Erythroblast (primary cell): ENCODE measurements at regions not wholly inside any gene's neighbourhood (a gene's known extent, or its start where the extent isn't known, plus 50 kb on each side); places are given as distances from the start of the nearest gene placed in this dataset.

Experiments used
- DNase-seq, 2 experiments: peaks; one replicate each; lab custom pipeline; 2025; lab: John Stamatoyannopoulos, UW
- GATA1 ChIP-seq: IDR thresholded peaks from 2 replicates; pipeline ENCODE4 v1.6.1; 2011; ENCODE audit warnings: low read depth, mild to moderate bottlenecking, control low read depth, low read length, moderate library complexity
- POLR2A ChIP-seq: IDR thresholded peaks from 2 replicates; pipeline ENCODE4 v1.6.1; 2011; ENCODE audit warnings: mild to moderate bottlenecking, low read length

- TF ChIP-seq POLR2A: no peak
- no peak for TF ChIP-seq GATA1
- no peak for DNase-seq
These were observed 382.1 kb upstream of the TSHZ2 start for GRCh38 chr20:52590100-52590499.

GRCh38 chr20:52589251-52589812, 382.8 kb upstream of the TSHZ2 start:
- no peak for DNase-seq
- no peak for TF ChIP-seq GATA1

GRCh38 chr20:52586660-52587059, 385.5 kb upstream of the TSHZ2 start:
- no peak for DNase-seq
- TF ChIP-seq GATA1: no peak
- TF ChIP-seq POLR2A: no peak

GRCh38 chr20:52585333-52585732, 386.8 kb upstream of the TSHZ2 start:
- no peak for TF ChIP-seq GATA1
- no peak for TF ChIP-seq POLR2A
- DNase-seq: no peak

- no peak for DNase-seq
- no peak for TF ChIP-seq GATA1
- TF ChIP-seq POLR2A: no peak
These were observed 387.0 kb upstream of the ZFP64 start for GRCh38 chr20:52578559-52578958.

GRCh38 chr20:52577696-52578095, 386.1 kb upstream of the ZFP64 start:
- TF ChIP-seq GATA1: no peak
- TF ChIP-seq POLR2A: no peak
- DNase-seq: no peak

GRCh38 chr20:52572687-52573086, 381.1 kb upstream of the ZFP64 start:
- DNase-seq: no peak
- TF ChIP-seq POLR2A (no peak), GATA1 (no peak)

- DNase-seq: no peak
- TF ChIP-seq POLR2A (no peak), GATA1 (no peak)
These were observed 377.6 kb upstream of the ZFP64 start for GRCh38 chr20:52569201-52569600.

DNA sequence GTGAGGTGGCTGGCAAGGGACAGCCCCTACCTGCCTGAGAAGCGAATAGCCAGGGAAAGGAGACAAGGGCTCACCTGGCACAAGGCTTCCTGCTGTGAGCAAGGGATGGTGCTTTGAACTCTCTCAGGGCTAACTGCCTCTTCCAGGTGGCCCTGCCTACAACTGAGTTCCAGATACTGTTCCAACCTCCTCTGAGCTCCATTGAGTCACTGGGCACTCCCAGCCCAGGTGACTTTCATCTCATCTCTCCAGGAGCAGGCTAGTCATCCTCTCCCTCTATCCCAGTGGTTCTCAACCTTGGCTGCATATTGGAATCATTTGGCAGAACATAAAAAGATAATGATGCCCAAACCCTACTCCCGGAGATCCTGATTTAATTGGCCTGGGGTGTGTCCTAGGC, 374.0 kb upstream of the ZFP64 start:
- no peak for TF ChIP-seq GATA1
- TF ChIP-seq POLR2A: no peak

DNA sequence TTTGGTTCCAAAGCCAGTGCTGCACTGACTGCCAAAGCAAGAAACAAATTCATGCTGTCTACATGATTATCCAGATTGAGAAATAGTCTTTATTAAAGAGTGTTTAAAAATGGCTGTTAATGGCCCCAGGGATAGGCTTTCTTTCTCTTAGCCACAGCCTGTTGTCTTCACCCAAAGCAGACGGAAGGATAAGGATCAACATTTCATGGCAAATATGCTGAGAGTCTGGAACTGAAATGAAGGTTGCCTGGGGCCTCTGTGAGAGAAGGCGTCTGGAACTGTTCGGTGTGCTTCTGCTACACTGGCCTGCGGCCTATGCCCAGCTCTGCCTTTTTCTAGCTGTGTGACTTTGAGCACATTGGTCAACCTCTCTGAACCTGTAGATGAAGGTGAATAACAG, 373.0 kb upstream of the ZFP64 start:
- TF ChIP-seq POLR2A (no peak), GATA1 (no peak)
- DNase-seq: no peak

More for the DNA sequence above, 374.0 kb upstream of the ZFP64 start:
- no peak for DNase-seq

DNA sequence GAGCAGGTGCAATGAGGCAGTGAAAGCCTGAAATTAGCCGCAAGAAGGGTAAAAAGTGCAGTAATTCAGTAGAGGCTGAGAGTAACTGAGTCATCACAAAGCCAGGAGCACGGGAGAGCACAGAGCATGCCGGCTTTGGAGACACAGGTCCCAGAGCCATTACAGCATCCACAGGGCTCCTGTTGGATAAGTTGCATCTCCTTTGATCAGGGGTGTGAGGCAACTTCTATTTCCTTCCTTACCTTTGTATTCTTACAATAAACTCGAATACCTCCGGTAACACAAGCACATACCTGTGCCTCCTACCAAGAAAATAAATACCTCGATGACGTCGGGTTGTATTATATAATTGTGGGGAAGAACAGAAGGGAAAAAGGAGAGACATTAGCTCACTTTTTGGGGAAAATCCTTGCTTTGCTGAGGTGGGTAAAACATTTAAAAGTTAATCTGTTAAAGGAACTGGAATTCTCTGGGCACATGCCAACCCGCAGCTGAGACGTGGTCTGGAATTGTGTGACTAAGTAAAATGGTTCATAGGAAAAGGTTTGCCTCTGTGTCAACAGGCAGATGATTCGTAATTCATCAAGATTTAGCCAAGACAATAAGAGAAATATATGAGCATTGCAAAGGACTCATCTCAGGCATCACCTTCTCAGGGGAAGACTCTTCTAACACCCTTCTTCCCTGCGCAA, 360.7 kb upstream of the ZFP64 start:
- TF ChIP-seq GATA1: no peak
- no peak for TF ChIP-seq POLR2A
- DNase-seq: no peak

GRCh38 chr20:52542131-52542530, 350.6 kb upstream of the ZFP64 start:
- no peak for DNase-seq
- no peak for TF ChIP-seq POLR2A
- no peak for TF ChIP-seq GATA1

DNA sequence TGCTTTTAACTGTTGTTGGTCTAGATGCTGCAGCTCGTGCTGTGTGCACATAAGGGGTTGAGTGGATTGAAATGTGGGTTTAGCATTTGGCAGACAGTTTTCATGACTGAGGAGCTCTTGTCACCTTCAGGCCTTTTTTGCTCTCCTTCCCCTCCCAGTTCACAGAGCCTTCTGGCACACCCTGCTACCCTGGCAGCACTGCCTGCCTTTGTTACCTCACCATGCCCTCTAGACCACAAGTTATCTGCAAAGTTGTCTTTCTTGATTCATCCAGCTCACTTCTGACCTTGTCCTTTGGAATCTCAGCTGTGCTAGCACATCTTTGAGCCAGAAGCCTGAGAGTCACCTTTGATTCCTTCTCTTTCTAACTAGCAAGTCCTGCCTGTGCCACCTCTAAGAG, 348.9 kb upstream of the ZFP64 start:
- TF ChIP-seq GATA1 (no peak), POLR2A (no peak)
- no peak for DNase-seq

- DNase-seq: no peak
- TF ChIP-seq GATA1 (no peak), POLR2A (no peak)
These were observed 348.3 kb upstream of the ZFP64 start for GRCh38 chr20:52539891-52540290.
